ENCODE measurements at regions not wholly inside any gene's neighbourhood (a gene's known extent, or its start where the extent isn't known, plus 50 kb on each side); places are given as distances from the start of the nearest gene placed in this dataset.

GRCh38 chr7:25665903-25666670 is 437.8 kb upstream of the NPVF start:
- H3K27ac ChIP-seq (ENCODE audit: low read depth in 2 of 2, low read length in 2 of 2), result no peak overlapping the region
- TF ChIP-seq CTCF (IDR thresholded peaks at IDR 0.05; ENCODE audit: borderline replicate concordance, extremely low read depth, insufficient read depth), result no peak
- FAIRE-seq, result no peak
- DNase-seq, result no peak
- intact Hi-C loops (cut with DNase I), result no loop called here
- no peaks in the 10 kb centered on the region for H3K9me3 ChIP-seq (ENCODE audit: control insufficient read depth in 2 of 3, insufficient read depth in 1 of 3, low read length in 3 of 3)
- H3K9ac ChIP-seq (ENCODE audit: low read length in 3 of 3), result no peak overlapping the region
- peaks cover 0 to 11% (median 4%) of the 10 kb centered on the region in 3 donors for H3K4me1 ChIP-seq (ENCODE audit: control insufficient read depth in 2 of 3, insufficient read depth in 2 of 3, low read depth in 1 of 3, low read length in 3 of 3)
- no peaks in the 10 kb centered on the region for H3K27me3 ChIP-seq (ENCODE audit: control insufficient read depth, insufficient read depth, low read length)
- H3K4me3 ChIP-seq (ENCODE audit: low read length in 3 of 3), result no peak overlapping the region
- H3K36me3 ChIP-seq (ENCODE audit: control insufficient read depth in 2 of 3, insufficient read depth in 3 of 3, low read length in 3 of 3), result no peaks in the 10 kb centered on the region

GRCh38 chr7:25666671-25667060 is 438.4 kb upstream of the NPVF start:
- Histone ChIP-seq H3K36me3 (ENCODE audit: control insufficient read depth in 2 of 3, insufficient read depth in 3 of 3, low read length in 3 of 3) (no peaks in the 10 kb centered on the region), H3K27ac (ENCODE audit: low read depth in 2 of 2, low read length in 2 of 2) (no peak overlapping the region), H3K9me3 (ENCODE audit: control insufficient read depth in 2 of 3, insufficient read depth in 1 of 3, low read length in 3 of 3) (no peaks in the 10 kb centered on the region), H3K4me3 (ENCODE audit: low read length in 3 of 3) (no peak overlapping the region), H3K4me1 (ENCODE audit: control insufficient read depth in 2 of 3, insufficient read depth in 2 of 3, low read depth in 1 of 3, low read length in 3 of 3) (peaks cover 0 to 11% (median 4%) of the 10 kb centered on the region in 3 donors), H3K27me3 (ENCODE audit: control insufficient read depth, insufficient read depth, low read length) (no peaks in the 10 kb centered on the region), H3K9ac (ENCODE audit: low read length in 3 of 3) (no peak overlapping the region)
- intact Hi-C loops (cut with DNase I), result no loop called here
- no peak for TF ChIP-seq CTCF (IDR thresholded peaks at IDR 0.05; ENCODE audit: borderline replicate concordance, extremely low read depth, insufficient read depth)
- FAIRE-seq (no peak), DNase-seq (no peak)

GRCh38 chr7:25669281-25669781 is 441.0 kb upstream of the NPVF start:
- Histone ChIP-seq H3K36me3 (ENCODE audit: control insufficient read depth in 2 of 3, insufficient read depth in 3 of 3, low read length in 3 of 3) (no peaks in the 10 kb centered on the region), H3K4me1 (ENCODE audit: control insufficient read depth in 2 of 3, insufficient read depth in 2 of 3, low read depth in 1 of 3, low read length in 3 of 3) (peaks cover 0 to 11% (median 4%) of the 10 kb centered on the region in 3 donors), H3K9me3 (ENCODE audit: control insufficient read depth in 2 of 3, insufficient read depth in 1 of 3, low read length in 3 of 3) (no peaks in the 10 kb centered on the region), H3K27me3 (ENCODE audit: control insufficient read depth, insufficient read depth, low read length) (no peaks in the 10 kb centered on the region), H3K9ac (ENCODE audit: low read length in 3 of 3) (no peak overlapping the region), H3K27ac (ENCODE audit: low read depth in 2 of 2, low read length in 2 of 2) (no peak overlapping the region), H3K4me3 (ENCODE audit: low read length in 3 of 3) (no peak overlapping the region)
- DNase-seq (no peak), FAIRE-seq (no peak)
- intact Hi-C loops (cut with DNase I), result no loop called here
- TF ChIP-seq CTCF (IDR thresholded peaks at IDR 0.05; ENCODE audit: borderline replicate concordance, extremely low read depth, insufficient read depth), result no peak

Data from kidney (tissue), 13 donors.